Loucy (cell line): ENCODE measurements at regions not wholly inside any gene's neighbourhood (a gene's known extent, or its start where the extent isn't known, plus 50 kb on each side); places are given as distances from the start of the nearest gene placed in this dataset.

Experiments used
- H2AFZ ChIP-seq: fragments of 200-600 bp; sonication (generic); 2 replicates; pipeline ENCODE4 v1.6.0; 2016; ENCODE audit warnings: antibody characterized with exemption, mild to moderate bottlenecking, low read length, moderate library complexity
- H3F3A ChIP-seq: fragments of 200-600 bp; 2 replicates; pipeline ENCODE4 v1.6.0; 2016; ENCODE audit warnings: antibody characterized with exemption, low read depth, mild to moderate bottlenecking
- H3K27me3 ChIP-seq: fragments of 200-600 bp; sonication (generic); 2 replicates; pipeline ENCODE4 v1.6.1; 2014; ENCODE audit warnings: low read length, mild to moderate bottlenecking; ENCODE audit not compliant: insufficient read depth, poor library complexity, severe bottlenecking
- H3K36me3 ChIP-seq: fragments of 200-600 bp; sonication (generic); 2 replicates; pipeline ENCODE4 v1.6.1; 2016; ENCODE audit warnings: low read length; ENCODE audit not compliant: insufficient read depth
- H3K4me1 ChIP-seq: fragments of 200-600 bp; sonication (generic); 2 replicates; pipeline ENCODE4 v1.5.1; 2014; ENCODE audit warnings: low read length, mild to moderate bottlenecking; ENCODE audit not compliant: insufficient read depth, poor library complexity, severe bottlenecking
- H3K4me2 ChIP-seq: fragments of 200-600 bp; sonication (generic); 2 replicates; pipeline ENCODE4 v1.6.0; 2014; ENCODE audit warnings: antibody characterized with exemption, low read length, low read depth, mild to moderate bottlenecking; ENCODE audit not compliant: poor library complexity, severe bottlenecking
- H3K4me3 ChIP-seq: fragments of 200-600 bp; sonication (generic); 2 replicates; pipeline ENCODE4 v1.5.1; 2014; ENCODE audit warnings: low read length, mild to moderate bottlenecking, mixed read lengths; ENCODE audit not compliant: poor library complexity, severe bottlenecking
- H3K79me2 ChIP-seq: fragments of 200-600 bp; sonication (generic); 2 replicates; pipeline ENCODE4 v1.6.1; 2014; ENCODE audit warnings: low read length; ENCODE audit not compliant: insufficient read depth
- H3K9ac ChIP-seq: fragments of 200-600 bp; sonication (generic); 2 replicates; pipeline ENCODE4 v1.6.0; 2014; ENCODE audit warnings: mild to moderate bottlenecking, low read depth, low read length, moderate library complexity; ENCODE audit not compliant: poor library complexity, severe bottlenecking
- H3K9me2 ChIP-seq: fragments of 200-600 bp; sonication (generic); replicated peaks from 2 replicates; pipeline ENCODE4 v1.6.1; 2016; ENCODE audit warnings: low read depth, low read length, mixed read lengths
- H3K9me3 ChIP-seq: fragments of 200-600 bp; sonication (generic); 2 replicates; pipeline ENCODE4 v1.6.1; 2014; ENCODE audit warnings: mild to moderate bottlenecking, antibody characterized with exemption, low read length, low read depth; ENCODE audit not compliant: insufficient read depth
- H4K20me1 ChIP-seq: fragments of 200-600 bp; sonication (generic); 2 replicates; pipeline ENCODE4 v1.6.0; 2014; ENCODE audit warnings: antibody characterized with exemption, low read length, mild to moderate bottlenecking; ENCODE audit not compliant: insufficient read depth, poor library complexity, severe bottlenecking
- EZH2phosphoT487 ChIP-seq: fragments of 200-600 bp; IDR thresholded peaks from 2 replicates; pipeline ENCODE4 v1.6.1; 2018; ENCODE audit warnings: antibody characterized with exemption, mild to moderate bottlenecking, moderate library complexity, borderline replicate concordance
- TF ChIP-seq, protein P1 (sequence below): fragments of 200-600 bp; sonication (generic); conservative IDR thresholded peaks from 2 replicates; pipeline ENCODE4 v1.5.1; 2014; ENCODE audit warnings: mild to moderate bottlenecking, antibody characterized with exemption, low read length

- Histone ChIP-seq H3K4me3 (no peak overlapping the region), H3K4me2 (no peak overlapping the region), H3F3A (no peaks in the 10 kb centered on the region), H3K9me3 (no peaks in the 10 kb centered on the region), H3K79me2 (no peaks in the 10 kb centered on the region), H3K9me2 (no peaks in the 10 kb centered on the region), H3K9ac (no peak overlapping the region), H3K27me3 (no peaks in the 10 kb centered on the region), H4K20me1 (no peaks in the 10 kb centered on the region), H3K36me3 (no peaks in the 10 kb centered on the region), H2AFZ (no peak overlapping the region), H3K4me1 (no peaks in the 10 kb centered on the region)
- TF ChIP-seq EZH2phosphoT487 = no peak
- TF ChIP-seq, protein P1, sequence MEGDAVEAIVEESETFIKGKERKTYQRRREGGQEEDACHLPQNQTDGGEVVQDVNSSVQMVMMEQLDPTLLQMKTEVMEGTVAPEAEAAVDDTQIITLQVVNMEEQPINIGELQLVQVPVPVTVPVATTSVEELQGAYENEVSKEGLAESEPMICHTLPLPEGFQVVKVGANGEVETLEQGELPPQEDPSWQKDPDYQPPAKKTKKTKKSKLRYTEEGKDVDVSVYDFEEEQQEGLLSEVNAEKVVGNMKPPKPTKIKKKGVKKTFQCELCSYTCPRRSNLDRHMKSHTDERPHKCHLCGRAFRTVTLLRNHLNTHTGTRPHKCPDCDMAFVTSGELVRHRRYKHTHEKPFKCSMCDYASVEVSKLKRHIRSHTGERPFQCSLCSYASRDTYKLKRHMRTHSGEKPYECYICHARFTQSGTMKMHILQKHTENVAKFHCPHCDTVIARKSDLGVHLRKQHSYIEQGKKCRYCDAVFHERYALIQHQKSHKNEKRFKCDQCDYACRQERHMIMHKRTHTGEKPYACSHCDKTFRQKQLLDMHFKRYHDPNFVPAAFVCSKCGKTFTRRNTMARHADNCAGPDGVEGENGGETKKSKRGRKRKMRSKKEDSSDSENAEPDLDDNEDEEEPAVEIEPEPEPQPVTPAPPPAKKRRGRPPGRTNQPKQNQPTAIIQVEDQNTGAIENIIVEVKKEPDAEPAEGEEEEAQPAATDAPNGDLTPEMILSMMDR = no peak
These were observed 71.3 kb downstream of the PTPRS start for GRCh38 chr19:5269279-5269678.

GRCh38 chr19:5268801-5269200 is 71.8 kb downstream of the PTPRS start:
- Histone ChIP-seq H3K4me2 (no peak overlapping the region), H3K9ac (no peak overlapping the region), H3K4me1 (no peaks in the 10 kb centered on the region), H3K79me2 (no peaks in the 10 kb centered on the region), H3K9me2 (no peaks in the 10 kb centered on the region), H3K4me3 (no peak overlapping the region), H3F3A (no peaks in the 10 kb centered on the region), H3K9me3 (no peaks in the 10 kb centered on the region), H3K27me3 (no peaks in the 10 kb centered on the region), H2AFZ (no peak overlapping the region), H4K20me1 (no peaks in the 10 kb centered on the region), H3K36me3 (no peaks in the 10 kb centered on the region)
- no peak for TF ChIP-seq EZH2phosphoT487
- TF ChIP-seq, protein P1 = no peak

DNA sequence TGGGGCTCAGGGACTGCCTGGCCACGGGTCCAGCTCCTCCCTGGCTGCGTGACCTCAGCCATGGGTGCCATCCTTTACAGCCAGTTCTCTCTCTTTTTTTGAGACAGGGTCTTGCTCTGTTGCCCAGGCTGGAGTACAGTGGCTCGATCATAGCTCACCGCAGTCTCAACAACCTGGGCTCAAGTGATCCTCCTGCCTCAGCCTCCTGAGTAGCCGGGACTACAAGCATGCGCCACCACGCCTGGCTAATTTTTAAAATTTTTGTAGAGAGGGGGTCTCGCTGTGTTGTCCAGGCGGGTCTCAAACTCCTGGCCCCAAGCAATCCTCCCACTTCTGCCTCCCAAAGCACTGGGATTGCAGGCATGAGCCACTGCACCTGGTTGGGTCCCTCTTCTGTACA is 75.4 kb downstream of the PTPRS start:
- Histone ChIP-seq H3K4me1 (no peaks in the 10 kb centered on the region), H4K20me1 (no peaks in the 10 kb centered on the region), H3K9me3 (no peaks in the 10 kb centered on the region), H3K27me3 (no peaks in the 10 kb centered on the region), H3K9me2 (no peaks in the 10 kb centered on the region), H3K4me3 (no peak overlapping the region), H3K4me2 (no peak overlapping the region), H3K79me2 (no peaks in the 10 kb centered on the region), H2AFZ (no peak overlapping the region), H3K36me3 (no peaks in the 10 kb centered on the region), H3F3A (no peaks in the 10 kb centered on the region), H3K9ac (no peak overlapping the region)
- no peak for TF ChIP-seq EZH2phosphoT487
- TF ChIP-seq, protein P1 = no peak
